ENCODE measurements at regions not wholly inside any gene's neighbourhood (a gene's known extent, or its start where the extent isn't known, plus 50 kb on each side); places are given as distances from the start of the nearest gene placed in this dataset.

DNA sequence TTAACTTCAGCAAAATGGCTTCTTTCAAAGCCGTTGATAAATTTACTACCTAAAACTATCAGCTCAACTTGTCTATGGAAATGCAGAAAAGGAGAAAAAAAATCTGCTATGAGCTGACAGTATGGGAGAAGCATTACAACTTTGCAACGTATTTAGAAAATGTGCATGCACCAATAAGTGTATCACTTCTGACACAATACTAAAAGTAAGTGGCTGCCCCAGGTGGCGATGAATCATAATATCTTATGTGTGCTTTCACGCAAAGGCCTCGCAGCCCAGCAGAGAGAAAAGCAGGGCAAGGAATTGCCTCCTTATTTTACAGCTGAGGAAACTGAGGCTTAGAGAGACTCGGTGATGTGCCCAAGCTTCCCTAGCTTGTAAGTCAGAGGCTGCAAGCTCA lies 101.8 kb downstream of the SALL1 start:
- TF ChIP-seq, protein P1, sequence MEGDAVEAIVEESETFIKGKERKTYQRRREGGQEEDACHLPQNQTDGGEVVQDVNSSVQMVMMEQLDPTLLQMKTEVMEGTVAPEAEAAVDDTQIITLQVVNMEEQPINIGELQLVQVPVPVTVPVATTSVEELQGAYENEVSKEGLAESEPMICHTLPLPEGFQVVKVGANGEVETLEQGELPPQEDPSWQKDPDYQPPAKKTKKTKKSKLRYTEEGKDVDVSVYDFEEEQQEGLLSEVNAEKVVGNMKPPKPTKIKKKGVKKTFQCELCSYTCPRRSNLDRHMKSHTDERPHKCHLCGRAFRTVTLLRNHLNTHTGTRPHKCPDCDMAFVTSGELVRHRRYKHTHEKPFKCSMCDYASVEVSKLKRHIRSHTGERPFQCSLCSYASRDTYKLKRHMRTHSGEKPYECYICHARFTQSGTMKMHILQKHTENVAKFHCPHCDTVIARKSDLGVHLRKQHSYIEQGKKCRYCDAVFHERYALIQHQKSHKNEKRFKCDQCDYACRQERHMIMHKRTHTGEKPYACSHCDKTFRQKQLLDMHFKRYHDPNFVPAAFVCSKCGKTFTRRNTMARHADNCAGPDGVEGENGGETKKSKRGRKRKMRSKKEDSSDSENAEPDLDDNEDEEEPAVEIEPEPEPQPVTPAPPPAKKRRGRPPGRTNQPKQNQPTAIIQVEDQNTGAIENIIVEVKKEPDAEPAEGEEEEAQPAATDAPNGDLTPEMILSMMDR (IDR thresholded peaks at IDR 0.05) = no peak
- no peak for TF ChIP-seq POLR2A (IDR thresholded peaks at IDR 0.05)
